Endodermal cell (in vitro differentiated cells): ENCODE measurements at regions not wholly inside any gene's neighbourhood (a gene's known extent, or its start where the extent isn't known, plus 50 kb on each side); places are given as distances from the start of the nearest gene placed in this dataset.

Experiments
- DNase-seq: peaks from one replicate; pipeline ENCODE4 v3.0.0-alpha.2; 2017
- H3K27ac ChIP-seq: 2 replicates; pipeline ENCODE4 v1.5.1; 2013; ENCODE audit warnings: mild to moderate bottlenecking, low read depth, low read length, moderate library complexity
- H3K27me3 ChIP-seq: 2 replicates; pipeline ENCODE4 v1.6.1; 2013; ENCODE audit warnings: mild to moderate bottlenecking, low read length, moderate library complexity; ENCODE audit not compliant: insufficient read depth, control insufficient read depth, poor library complexity, severe bottlenecking
- H3K36me3 ChIP-seq: 2 replicates; pipeline ENCODE4 v1.7.0; 2013; ENCODE audit warnings: mild to moderate bottlenecking, low read length, moderate library complexity; ENCODE audit not compliant: control insufficient read depth, insufficient read depth
- H3K4me1 ChIP-seq: one replicate; pipeline ENCODE4 v1.7.0; 2013; ENCODE audit warnings: low read length; ENCODE audit not compliant: control insufficient read depth, insufficient read depth
- H3K4me3 ChIP-seq: 2 replicates; pipeline ENCODE4 v1.5.1; 2013; ENCODE audit warnings: mild to moderate bottlenecking, low read length, moderate library complexity
- H3K9ac ChIP-seq: 2 replicates; pipeline ENCODE4 v1.6.1; 2013; ENCODE audit warnings: mild to moderate bottlenecking, low read length, moderate library complexity; ENCODE audit not compliant: poor library complexity, severe bottlenecking; ENCODE audit errors: extremely low read depth
- H3K9me3 ChIP-seq: 2 replicates; pipeline ENCODE4 v1.6.1; 2013; ENCODE audit warnings: mild to moderate bottlenecking, low read length, moderate library complexity; ENCODE audit not compliant: control insufficient read depth
- H3K27ac Mint-ChIP-seq: 2 replicates; pipeline ENCODE4 v1.8.0; 2020; ENCODE audit warnings: mixed read lengths
- H3K27me3 Mint-ChIP-seq: 2 replicates; pipeline ENCODE4 v1.8.0; 2021; ENCODE audit warnings: mild to moderate bottlenecking, mixed read lengths; ENCODE audit not compliant: insufficient read depth
- H3K36me3 Mint-ChIP-seq: 2 replicates; pipeline ENCODE4 v1.8.0; 2020; ENCODE audit warnings: low read depth, mixed read lengths
- H3K4me1 Mint-ChIP-seq: 2 replicates; pipeline ENCODE4 v1.8.0; 2020; ENCODE audit warnings: mixed read lengths
- H3K4me3 Mint-ChIP-seq: 2 replicates; pipeline ENCODE4 v1.8.0; 2020; ENCODE audit warnings: mild to moderate bottlenecking, moderate library complexity, mixed read lengths
- H3K9me3 Mint-ChIP-seq: 2 replicates; pipeline ENCODE4 v1.8.0; 2020; ENCODE audit warnings: mild to moderate bottlenecking, mixed read lengths
- WGBS, 2 experiments: methylation state at CpG; one replicate each; pipeline versions ENCODE4 v1.1.5 to v1.1.7; 2013; ENCODE audit warnings: missing lambda C conversion rate in 2 of 2, mixed read lengths in 1 of 2; ENCODE audit not compliant: insufficient coverage in 1 of 2, insufficient read length in 1 of 2; 5-methylcytosine and 5-hydroxymethylcytosine counted together
- TF ChIP-seq, protein P1 (sequence below): fragments of 200-600 bp; sonication (generic); conservative IDR thresholded peaks from 2 replicates; pipeline ENCODE4 v1.5.0; 2021; ENCODE audit warnings: antibody characterized with exemption, mild to moderate bottlenecking

DNA sequence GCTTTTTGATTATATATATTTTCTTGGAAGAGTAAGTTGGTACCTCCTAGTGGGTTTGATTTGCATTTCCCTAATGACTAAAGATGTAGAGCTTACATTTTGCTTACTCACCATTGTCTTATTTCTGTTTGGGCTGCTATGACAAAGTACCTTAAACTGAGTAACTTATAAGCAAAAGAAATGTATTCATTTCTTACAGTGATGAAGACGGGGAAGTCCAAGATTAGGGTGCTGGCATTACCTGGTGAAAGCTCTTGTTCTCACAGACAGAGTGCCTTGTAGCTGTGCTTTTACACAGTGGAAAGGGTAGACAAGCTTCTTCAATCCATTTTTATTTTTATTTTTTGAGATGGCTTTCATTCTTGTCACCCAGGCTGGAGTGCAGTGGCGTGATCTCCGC lies 229.2 kb upstream of the AGA start:
- TF ChIP-seq, protein P1, sequence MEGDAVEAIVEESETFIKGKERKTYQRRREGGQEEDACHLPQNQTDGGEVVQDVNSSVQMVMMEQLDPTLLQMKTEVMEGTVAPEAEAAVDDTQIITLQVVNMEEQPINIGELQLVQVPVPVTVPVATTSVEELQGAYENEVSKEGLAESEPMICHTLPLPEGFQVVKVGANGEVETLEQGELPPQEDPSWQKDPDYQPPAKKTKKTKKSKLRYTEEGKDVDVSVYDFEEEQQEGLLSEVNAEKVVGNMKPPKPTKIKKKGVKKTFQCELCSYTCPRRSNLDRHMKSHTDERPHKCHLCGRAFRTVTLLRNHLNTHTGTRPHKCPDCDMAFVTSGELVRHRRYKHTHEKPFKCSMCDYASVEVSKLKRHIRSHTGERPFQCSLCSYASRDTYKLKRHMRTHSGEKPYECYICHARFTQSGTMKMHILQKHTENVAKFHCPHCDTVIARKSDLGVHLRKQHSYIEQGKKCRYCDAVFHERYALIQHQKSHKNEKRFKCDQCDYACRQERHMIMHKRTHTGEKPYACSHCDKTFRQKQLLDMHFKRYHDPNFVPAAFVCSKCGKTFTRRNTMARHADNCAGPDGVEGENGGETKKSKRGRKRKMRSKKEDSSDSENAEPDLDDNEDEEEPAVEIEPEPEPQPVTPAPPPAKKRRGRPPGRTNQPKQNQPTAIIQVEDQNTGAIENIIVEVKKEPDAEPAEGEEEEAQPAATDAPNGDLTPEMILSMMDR, result no peak
- Histone ChIP-seq H3K4me1 (no peaks in the 10 kb centered on the region), H3K9me3 (no peaks in the 10 kb centered on the region), H3K27ac (no peak overlapping the region), H3K27me3 (no peaks in the 10 kb centered on the region), H3K9ac (no peak overlapping the region), H3K4me3 (no peak overlapping the region), H3K36me3 (no peaks in the 10 kb centered on the region)
- 82 to 97% methylated on average over 3 of the region's 3 CpGs for WGBS, 2 experiments
- no peak overlapping the region for H3K4me3 Mint-ChIP-seq
- H3K27ac Mint-ChIP-seq, result no peak overlapping the region
- H3K27me3 Mint-ChIP-seq, result no peaks in the 10 kb centered on the region
- H3K36me3 Mint-ChIP-seq, result no peaks in the 10 kb centered on the region
- DNase-seq, result no peak
- H3K9me3 Mint-ChIP-seq, result no peaks in the 10 kb centered on the region
- H3K4me1 Mint-ChIP-seq, result no peaks in the 10 kb centered on the region

DNA sequence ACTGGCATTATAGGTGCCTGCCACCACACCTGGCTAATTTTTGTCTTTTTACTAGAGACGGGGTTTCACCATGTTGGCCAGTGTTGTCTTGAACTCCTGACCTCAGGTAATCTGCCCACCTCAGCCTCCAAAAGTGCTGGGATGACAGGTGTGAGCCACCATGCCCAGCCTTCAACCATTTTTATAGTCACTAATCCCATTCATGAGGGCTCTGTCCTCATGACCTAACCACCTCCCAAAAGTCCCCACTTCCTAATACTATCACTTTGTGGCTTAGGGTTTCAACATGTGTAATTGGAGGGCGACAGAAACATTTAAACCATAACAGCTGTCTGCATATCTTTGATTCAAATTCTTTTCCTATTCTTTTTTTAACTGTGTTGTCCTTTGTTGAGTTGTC lies 229.6 kb upstream of the AGA start:
- H3K36me3 Mint-ChIP-seq, result no peaks in the 10 kb centered on the region
- TF ChIP-seq, protein P1, result no peak

DNA sequence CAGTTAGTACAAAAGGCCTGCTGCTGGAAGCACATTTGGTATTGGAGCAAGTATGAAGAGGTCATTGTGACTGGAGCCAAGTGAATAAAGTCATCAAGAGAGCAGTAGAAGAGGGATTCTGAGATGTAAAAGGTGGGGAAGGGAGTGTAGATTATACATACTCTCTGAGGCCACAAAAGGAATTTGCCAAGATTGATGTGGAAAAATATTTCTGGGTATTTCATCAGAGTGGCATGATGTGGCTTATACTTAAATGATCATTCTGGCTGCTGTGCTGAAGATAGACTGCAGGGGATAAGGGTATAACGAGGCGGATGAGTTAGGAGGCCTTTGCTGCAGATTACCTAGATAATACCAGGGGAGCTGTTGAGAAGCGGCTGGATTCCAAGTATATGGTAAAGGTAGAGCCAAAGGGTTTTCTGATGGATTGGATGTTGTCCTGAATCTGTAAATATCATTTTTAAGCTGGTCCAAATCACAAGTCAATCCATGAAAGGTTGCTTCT lies 231.8 kb upstream of the AGA start:
- Histone ChIP-seq H3K4me1 (no peaks in the 10 kb centered on the region), H3K9me3 (no peaks in the 10 kb centered on the region), H3K9ac (no peak overlapping the region), H3K27me3 (no peaks in the 10 kb centered on the region), H3K36me3 (no peaks in the 10 kb centered on the region), H3K27ac (no peak overlapping the region), H3K4me3 (no peak overlapping the region)
- TF ChIP-seq, protein P1, result peak; percentile 43
- no peak for DNase-seq
- no peak overlapping the region for H3K27ac Mint-ChIP-seq
- no peaks in the 10 kb centered on the region for H3K4me1 Mint-ChIP-seq
- 95 to 100% methylated on average over 2 to 3 of the region's 3 CpGs for WGBS, 2 experiments
- no peaks in the 10 kb centered on the region for H3K9me3 Mint-ChIP-seq
- no peaks in the 10 kb centered on the region for H3K36me3 Mint-ChIP-seq
- no peaks in the 10 kb centered on the region for H3K27me3 Mint-ChIP-seq
- H3K4me3 Mint-ChIP-seq, result no peak overlapping the region

More for the DNA sequence above, 229.6 kb upstream of the AGA start:
- H3K9me3 ChIP-seq, result no peaks in the 10 kb centered on the region
- no peak for DNase-seq
- H3K9ac ChIP-seq, result no peak overlapping the region
- Mint-ChIP-seq H3K4me3 (no peak overlapping the region), H3K27ac (no peak overlapping the region), H3K27me3 (no peaks in the 10 kb centered on the region), H3K9me3 (no peaks in the 10 kb centered on the region), H3K4me1 (no peaks in the 10 kb centered on the region)
- no peaks in the 10 kb centered on the region for H3K27me3 ChIP-seq
- H3K27ac ChIP-seq, result no peak overlapping the region
- no peaks in the 10 kb centered on the region for H3K4me1 ChIP-seq
- WGBS, 2 experiments, result 86 to 87% methylated on average over 1 to 2 of the region's 2 CpGs
- no peak overlapping the region for H3K4me3 ChIP-seq
- no peaks in the 10 kb centered on the region for H3K36me3 ChIP-seq
